ENCODE measurements at regions not wholly inside any gene's neighbourhood (a gene's known extent, or its start where the extent isn't known, plus 50 kb on each side); places are given as distances from the start of the nearest gene placed in this dataset.

GRCh38 chr10:43702936-43703281 is 54.2 kb upstream of the ZNF32 start:
- TF ChIP-seq CTCF (IDR thresholded peaks at IDR 0.05; ENCODE audit: low read depth, low read length) = no peak
- TF ChIP-seq EZH2phosphoT487 (IDR thresholded peaks at IDR 0.05; ENCODE audit: low read depth) = no peak
